Fibroblast of peridontal ligament (primary cell): ENCODE measurements at regions not wholly inside any gene's neighbourhood (a gene's known extent, or its start where the extent isn't known, plus 50 kb on each side); places are given as distances from the start of the nearest gene placed in this dataset.
A peak's percentile ranks its signal among the peaks of the same experiment; 100 is the strongest.
"Not testable (repeated sequence)": the region's sequence is repeated elsewhere in the genome, so short reads cannot be mapped to it uniquely, and the experiment has no call there.

Experiments used
- DNase-seq: peaks from one replicate; pipeline ENCODE4 v3.0.0-alpha.2; 2010; ENCODE audit errors: extremely low read depth

- DNase-seq = not testable (repeated sequence)
Observed at GRCh38 chr10:59975918-59976317, 69.6 kb upstream of the CCDC6 start.

GRCh38 chr10:59971915-59972314 lies 65.6 kb upstream of the CCDC6 start:
- DNase-seq = peak; percentile 1

DNA sequence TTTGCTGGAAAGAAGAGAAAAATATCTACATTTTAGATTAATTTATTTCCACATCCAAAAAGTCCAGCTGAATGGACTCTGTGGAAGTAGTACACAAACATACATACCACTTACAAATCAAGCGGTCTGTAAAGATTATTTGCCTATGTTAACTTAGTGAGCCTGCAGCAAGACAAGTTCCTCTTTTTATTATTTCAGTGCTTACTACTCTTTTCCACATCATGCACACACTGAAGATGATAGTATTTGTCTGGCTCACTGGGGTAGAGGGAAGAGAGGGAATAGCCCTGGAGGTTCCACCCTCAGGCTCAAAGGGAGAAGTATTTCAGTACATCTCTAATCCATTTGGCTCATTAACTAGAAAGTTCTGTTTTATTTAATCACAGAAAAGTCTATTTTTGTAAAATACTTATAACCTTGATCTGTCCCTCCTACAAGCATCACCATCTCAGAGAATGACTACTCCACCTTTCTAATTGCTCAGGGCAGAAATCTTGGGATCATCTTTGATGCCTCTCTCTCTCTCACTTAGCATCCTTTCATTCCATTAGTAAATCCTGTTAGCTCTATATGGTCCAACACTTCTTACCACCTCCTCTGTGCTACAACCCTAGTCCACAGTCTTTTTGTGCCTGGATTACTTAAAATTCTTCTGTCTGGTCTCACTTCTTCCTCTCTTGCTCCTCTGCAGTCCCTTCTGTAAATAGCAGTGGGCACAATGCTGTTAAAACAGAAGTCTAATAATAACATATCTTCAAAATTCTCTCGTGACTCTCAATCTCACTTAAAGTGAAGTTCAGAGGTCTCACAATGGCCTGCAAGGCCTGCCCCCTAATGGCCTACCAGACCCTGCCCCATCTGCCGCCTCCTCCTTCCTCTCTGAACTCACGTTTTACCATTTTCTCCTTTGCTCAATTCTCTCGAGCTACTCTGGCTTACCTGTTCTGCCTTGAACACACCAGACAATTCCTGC lies 64.3 kb upstream of the CCDC6 start:
- DNase-seq = no peak

- no peak for DNase-seq
Observed at GRCh38 chr10:59968705-59969104, 62.3 kb upstream of the CCDC6 start.

DNA sequence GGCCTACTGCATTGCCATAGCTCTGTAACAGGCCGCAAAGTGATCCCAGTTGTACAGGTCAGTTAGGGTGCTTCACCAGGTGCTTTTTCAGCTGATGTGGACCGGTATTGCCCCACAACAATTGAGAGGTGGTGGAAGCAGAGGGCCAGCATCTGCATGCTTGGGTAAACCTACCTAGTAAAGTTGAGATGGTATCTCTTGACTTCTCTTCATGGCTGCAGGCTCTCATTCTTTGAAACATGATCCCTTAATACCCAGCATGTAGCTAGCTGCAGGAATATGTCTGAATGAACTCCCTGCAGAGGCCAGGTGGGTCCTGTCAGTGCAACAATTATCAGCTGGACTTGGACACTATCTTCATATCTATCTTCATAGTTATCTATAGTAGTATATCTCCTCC lies 60.7 kb upstream of the CCDC6 start:
- no peak for DNase-seq

DNA sequence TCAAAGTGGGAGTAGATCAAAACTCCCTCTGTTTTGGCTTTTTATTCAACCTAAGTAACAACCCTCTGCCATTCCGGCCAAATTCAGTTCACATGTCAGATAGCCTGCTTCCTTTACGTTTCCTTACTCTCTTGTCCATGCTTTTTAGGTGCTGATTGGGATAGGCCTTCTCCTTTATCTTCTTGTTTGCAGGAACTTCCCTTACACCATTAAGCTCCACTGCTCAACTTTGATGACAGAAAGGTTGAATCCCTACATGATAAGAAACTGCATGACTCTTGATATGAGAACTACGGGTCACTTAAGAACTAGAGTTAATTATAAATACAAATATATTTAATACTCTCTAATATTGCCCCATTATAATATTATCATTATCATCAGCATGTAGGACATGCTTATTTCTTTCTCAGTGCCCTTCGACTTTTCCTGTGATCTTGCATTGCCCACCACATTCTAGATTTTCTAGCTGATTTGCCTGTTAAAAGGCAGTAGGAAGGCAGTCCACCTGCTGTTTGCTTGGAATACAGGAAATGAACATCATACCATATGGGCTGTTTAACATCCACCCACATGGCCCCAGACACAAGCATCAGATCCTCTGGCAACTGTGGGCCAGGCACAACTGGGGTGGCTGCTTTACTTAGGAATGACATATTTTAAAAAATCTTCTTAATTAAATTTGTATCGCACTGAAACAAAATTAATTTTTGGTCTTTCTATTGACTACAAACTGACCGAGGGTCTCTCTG lies 59.7 kb upstream of the CCDC6 start:
- no peak for DNase-seq

- no peak for DNase-seq
Observed at GRCh38 chr10:59962756-59963155, 56.4 kb upstream of the CCDC6 start.

- DNase-seq = no peak
Observed at GRCh38 chr10:59960751-59961150, 54.4 kb upstream of the CCDC6 start.

GRCh38 chr10:59959504-59960018 lies 53.2 kb upstream of the CCDC6 start:
- no peak for DNase-seq

DNA sequence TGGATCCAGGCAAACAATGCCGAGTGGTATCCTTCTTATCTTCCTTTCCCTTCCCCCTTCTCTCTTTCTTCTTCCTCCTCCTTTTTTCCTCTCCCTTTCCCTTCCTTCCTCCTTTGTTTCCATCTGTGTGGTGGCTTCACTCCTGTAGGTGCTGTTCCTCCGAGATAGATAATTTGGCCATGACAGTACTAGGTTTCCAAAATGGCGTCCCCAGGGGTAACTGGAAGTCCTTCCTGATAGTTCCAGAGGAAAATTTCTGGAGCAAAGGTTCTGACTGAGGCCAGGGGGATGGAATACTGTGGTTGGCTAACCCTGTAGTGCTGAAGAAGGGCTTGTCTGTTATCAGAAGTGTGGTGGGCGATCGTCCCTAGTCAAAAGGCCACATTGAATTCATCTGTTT lies 52.5 kb upstream of the CCDC6 start:
- no peak for DNase-seq

GRCh38 chr10:59957975-59958374 lies 51.6 kb upstream of the CCDC6 start:
- no peak for DNase-seq
